Stimulated activated CD8-positive, alpha-beta memory T cell treated with anti-CD3 and anti-CD28 coated beads, Interleukin-7, amount 100 ng/mL, for 1 hour (primary cell): ENCODE measurements at regions not wholly inside any gene's neighbourhood (a gene's known extent, or its start where the extent isn't known, plus 50 kb on each side); places are given as distances from the start of the nearest gene placed in this dataset.
"Not testable (repeated sequence)": the region's sequence is repeated elsewhere in the genome, so short reads cannot be mapped to it uniquely, and the experiment has no call there.

Experiments
- DNase-seq, 2 donors: peaks; one replicate each; pipeline ENCODE4 v3.0.0-alpha.2; 2020; ENCODE audit warnings: low read depth in 2 of 2

DNA sequence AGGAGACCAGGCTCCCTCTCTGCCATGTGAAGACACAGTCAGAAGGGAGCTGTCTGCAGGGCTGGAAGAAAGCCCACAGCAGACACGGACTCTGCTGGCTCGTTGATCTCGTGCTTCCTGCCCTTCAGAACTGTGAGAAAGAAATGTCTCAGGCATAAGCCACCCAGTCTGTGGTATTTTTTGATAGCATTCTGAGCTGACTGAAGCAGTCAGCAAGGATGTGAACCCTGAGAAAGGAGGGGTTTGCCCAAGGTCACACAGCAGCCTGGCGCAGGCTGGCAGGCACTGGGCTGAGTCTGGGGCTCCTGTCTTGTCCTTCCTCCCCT is 255.1 kb upstream of the B3GAT1 start:
- no peak for DNase-seq

DNA sequence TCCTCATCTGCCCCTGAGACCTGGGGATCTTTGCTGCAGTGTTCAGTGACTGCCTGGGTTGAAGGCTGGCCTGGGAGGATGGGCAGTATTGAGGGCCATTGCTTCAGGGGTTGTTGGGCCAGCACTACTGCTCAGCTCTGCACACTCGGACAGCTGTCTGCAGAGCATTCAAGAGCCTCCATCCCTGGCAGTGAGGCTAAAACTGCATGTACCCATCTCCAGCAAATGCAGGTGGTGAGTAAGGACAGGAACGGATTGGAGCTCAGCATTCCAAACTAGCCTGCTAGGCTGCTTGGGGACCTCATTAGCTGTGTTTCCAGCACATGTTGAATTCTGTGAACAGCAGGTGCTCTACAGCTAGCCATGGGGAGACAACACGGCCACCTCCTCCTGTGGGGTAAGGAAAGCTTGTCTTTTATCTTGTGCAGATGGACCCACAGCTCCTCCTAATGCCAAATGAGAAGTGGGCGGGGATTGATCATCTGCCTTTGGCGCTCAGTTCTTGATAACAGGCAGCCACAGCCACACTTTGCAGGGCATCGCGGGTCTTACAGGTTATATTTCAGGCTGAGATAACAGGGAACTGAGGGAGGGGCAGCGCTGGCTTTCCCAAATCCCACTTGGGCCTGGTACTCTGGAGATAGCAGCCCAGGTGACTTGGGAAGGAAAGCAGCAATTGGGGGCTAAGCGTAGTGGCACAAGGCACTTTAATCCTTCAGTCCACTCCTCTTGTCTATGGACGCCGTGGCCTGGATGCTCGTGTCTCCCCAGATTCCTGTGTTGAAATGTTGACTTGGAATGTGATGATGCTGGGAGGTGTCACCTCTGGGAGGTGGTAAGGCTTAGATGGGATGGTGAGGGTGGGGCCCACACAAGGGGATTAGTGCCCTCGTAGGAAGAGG is 254.5 kb upstream of the B3GAT1 start:
- no peak for DNase-seq

DNA sequence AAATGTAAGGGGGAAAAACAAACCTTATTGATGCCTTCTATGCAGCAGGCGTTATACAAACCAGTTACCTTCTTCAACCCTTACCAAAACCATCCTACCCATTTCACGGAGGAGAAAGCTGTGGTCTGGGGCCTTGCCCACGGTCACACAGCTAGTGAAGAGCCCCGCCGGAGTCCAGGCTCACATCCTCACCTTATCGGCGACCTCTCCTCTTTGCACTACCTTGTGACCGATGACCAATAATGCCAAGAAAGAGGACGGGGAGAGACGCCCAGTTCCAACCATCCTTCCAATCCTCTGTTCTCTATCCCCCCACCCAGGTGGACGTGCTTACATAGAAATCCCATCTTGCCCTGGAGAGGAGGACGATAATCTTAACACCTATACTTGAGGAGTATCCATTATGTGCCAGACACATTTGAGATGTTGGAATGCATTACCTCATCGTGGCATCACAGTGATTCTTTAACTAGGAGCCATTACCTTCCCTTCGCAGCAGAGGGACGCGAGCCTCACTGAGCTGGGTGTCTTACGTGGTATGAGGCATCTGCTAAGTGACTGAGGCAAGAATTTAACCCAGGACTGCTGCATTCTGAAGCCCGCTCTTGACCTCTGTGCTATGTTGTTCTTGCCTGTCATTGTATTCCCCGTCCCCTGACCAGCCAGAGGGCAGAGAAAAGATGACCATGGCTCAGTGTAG is 253.7 kb upstream of the B3GAT1 start:
- no peak for DNase-seq

DNA sequence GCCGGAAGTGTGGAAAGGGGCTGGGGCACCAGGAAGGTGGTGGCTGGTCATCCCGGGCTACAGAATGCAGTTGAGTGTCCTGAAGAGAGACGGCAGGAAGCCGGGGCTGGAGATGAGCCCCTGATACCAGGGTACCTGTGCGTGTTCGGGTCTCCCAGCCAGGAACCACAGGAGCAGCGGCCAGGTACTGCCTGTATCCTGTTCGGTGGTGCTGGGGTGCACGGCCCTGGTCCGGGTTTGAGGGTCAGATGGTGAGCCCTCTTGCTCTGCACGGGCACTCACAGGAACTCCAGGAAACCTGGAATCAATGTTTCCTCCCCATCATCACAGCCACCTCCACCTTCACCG is 253.1 kb upstream of the B3GAT1 start:
- DNase-seq = no peak

DNA sequence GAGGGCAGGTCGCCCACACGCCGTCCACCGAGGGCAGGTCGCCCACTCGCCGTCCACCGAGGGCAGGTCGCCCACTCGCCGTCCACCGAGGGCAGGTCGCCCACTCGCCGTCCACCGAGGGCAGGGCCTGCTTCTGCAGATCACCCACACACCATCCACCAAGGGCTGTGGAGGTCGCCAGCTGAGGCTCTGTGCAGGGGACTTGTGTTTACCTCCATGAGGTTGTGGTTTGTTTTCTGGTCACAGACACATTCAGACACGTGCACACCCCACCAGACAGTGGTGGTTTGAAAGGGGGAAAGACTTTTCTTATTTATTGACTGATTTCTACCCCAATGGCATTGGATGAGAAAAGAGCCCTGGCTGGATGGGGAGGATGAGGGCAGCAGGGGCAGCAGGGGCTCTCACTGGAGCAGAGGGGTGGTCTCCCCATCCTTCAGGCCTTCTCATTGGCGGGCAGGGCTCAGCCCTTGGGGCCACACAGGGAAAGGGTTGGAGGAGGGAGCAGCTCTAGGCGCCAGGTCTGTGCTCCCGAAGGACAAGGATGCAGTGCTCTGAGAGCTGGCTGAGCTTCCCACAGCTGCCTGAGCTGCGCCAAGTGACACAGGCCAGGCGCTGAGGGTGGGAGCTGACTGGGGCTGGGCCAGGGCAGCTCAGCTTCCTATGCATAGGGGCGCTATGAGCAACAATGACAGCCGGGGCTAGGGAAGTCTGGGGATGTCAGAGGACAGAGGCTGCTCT is 252.6 kb upstream of the B3GAT1 start:
- no peak for DNase-seq

DNA sequence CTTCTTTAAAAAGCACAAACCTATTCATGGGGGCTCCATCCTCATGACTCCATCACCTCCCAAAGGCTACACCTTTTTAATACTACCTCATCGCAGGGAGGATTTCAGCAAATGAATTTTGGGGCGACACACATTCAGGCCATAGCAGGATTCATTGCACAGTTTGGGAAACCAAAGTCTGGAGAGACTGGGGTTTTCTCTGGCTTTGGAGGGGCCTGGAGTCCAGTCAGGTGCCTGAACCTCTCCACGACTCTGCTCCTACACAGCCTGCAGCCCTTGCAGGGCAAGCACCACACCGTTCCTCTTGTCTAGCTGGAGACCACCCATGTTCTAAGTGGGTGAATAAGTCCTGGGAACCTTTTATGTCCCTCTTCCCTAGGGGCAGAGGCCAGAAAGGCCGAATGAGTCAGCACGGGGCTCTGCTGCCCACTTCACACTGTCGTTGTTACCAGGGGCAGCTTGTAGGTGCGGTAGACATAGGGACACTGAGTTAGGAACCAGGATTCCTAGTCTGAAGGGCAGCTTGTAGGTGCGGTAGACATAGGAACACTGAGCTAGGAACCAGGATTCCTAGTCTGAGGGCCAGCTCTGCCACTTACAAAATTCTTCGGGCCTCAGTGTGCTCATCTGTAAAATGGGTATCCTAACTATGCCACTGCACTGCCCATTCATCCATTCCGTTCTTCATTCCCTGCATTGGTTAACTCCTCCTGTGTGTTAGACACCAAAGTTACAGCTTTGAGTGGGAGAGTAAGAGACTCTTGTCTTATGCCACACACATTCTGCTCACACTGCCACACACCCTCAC is 251.7 kb upstream of the B3GAT1 start:
- DNase-seq = no peak

DNA sequence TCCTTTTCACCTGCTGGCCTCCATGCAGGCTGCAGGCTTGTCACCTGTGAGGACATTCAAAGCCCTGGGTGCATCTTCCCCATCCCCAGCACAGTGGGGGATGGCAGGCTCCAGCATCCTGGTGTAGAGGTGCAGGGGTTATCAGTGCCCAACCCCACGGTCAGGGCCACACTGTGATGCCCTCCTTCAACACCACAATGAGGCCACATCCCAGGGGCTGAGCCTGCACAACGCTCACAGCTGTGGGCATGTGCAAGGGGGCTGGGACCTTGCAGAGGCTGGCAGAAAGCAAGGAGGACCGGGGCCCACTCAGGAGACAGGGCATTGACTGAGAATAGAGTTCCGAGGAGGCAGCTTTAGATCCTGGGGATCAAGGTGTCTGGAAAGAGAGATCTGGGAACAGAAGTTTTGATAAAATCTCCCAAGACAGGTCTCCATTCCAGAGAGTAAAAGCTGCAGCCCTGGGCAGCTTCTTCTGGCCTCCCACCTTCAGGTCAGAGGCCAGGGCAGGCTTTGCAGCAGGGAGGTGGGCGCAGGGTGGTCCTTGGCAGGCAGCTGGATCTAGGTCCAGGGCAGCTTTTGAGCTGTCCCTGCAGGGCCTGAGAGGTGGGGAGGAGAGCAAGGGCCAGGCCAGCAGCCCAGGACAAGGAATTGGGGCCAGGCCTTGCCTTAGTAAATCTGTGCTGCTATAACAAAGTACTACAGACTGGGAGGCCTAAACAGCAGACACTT is 250.8 kb upstream of the B3GAT1 start:
- no peak for DNase-seq

DNA sequence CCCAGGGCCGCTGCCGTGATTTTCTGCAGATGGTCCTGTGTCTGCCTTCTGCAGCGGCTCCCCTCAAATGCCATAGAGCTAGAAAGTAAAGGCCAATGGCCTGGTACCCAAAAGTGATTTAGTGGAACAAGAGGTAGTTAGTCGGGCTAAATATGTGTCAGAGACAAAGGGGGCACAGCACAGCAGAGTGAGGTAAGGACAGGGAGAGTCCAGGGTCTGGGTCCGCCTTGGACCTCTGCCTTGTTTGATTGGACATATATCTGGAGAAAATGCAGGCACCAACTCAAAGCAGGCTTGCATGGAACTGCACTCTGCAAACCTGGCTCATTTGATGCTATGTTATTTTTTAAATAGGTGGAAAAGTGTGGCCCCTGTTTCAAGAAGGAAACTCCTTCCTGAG is 249.6 kb upstream of the B3GAT1 start:
- DNase-seq = no peak

DNA sequence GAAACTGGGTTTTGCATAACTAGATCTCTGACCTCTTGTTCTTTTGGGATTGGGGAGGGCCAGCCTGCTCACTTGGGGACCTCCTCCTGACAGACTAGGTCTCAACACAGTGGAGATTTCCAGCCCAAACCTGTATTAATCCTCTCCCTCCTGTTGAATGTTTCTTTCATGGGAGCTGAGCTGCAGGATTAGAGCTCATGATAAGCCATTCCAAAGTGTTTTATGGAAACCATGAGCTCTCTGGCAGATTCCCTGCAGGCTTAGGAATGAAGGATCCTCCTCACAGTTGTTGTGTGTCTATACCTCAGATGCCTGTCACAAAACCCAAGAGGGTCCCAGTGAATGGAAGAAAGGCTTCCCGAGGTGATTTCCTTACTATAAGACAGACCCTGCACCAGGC is 248.4 kb upstream of the B3GAT1 start:
- DNase-seq = no peak

DNA sequence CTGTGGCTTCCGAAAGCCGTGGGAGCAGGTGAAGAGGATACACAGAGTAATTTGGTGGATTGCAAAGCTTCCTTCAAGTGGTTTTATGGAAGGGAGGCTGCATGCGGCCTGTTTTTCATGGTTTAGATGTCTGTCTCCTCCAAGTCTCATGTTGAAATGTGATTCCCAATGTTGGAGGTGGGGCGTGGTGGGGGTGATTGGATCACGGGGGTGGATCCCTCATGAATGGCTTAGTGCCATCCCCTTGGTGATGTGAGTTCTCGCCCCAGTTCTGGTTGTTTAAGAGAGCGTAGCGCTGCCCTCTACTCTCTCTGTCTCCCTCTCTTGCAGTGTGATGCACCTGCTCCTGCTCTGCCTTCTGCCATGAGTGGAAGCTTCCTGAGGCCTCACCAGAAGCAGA is 247.8 kb upstream of the B3GAT1 start:
- no peak for DNase-seq

DNA sequence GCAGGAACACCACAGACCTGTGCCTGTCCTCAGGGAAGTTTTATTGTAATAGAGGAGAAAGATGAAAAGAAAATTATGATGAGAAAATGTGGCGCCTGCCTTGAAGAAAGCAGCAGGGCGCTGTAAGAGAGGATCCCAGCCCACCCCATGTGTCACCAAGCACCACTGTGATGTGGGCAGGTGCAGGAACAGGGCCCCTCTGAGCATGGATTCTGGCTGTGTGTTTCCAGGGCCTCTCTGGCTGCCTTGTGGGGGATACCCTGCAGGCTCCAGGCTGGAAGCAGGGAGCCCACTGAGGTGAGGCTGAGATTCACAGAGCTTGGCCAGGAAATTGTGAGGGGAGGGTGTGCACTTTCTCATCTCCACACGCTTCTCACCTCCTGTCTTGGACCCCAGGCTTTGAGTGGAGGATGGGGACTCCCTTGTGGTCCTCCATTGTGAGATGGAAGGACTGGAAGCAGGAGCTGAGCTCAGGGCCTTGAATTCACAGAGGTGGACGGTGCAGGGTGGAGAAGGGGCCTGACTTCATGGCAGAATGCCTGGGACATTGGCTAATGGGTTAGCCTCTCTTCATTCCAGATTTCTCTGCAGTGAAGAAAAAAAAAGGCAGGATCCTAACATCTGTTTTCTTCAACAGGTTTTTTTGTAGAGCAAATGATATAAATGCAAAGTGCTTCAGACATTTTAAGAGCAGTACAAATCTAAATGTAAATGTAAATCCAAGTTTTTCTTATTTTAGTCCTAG is 246.6 kb upstream of the B3GAT1 start:
- DNase-seq = no peak

DNA sequence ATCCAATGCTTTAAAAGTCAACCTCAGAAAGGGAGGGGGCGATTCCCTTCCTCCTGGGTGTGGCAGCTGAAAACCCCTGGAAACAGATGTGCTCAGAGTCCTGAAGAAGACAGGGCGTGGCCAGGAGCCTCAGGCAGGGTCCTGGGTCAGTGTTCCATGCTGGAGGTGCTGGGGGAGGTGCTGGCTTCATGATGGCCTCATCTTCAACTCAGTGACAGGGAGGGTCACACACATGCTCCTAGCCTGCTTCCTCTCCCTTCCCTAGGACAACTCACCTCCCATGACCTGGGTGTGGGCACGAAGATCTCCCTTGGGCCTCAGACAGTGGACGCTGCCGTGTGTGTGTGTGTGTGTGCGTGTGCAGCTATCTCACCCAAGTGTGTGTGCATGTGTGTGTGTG is 245.6 kb upstream of the B3GAT1 start:
- no peak for DNase-seq

DNA sequence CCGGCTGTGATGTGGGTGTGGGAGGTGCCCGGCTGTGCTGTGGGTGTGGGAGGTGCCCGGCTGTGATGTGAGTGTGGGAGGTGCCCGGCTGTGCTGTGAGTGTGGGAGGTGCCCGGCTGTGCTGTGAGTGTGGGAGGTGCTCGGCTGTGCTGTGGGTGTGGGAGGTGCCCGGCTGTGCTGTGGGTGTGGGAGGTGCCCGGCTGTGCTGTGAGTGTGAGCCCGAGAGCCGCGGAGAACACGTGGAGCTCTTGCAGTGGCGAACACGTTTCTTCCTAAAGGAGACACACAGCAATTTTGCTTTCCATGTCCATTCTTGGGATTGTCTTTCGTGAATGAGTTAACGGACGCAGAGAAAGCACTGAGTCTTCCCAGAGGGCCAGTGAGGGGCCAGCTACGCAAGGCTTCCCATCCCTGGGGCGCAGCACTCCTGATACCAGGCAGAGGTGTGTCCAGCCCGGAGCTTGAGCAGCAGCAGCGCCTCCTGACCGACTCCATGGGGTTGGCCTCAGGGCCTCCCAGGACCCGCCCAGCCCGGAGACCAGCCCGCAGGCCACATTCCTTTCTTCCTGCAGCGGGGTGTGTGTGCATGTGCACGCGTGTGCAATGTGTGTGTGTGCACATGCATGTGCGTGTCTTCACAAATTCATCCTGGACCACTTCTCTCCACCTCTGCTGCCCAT is 245.0 kb upstream of the B3GAT1 start:
- DNase-seq = no peak

DNA sequence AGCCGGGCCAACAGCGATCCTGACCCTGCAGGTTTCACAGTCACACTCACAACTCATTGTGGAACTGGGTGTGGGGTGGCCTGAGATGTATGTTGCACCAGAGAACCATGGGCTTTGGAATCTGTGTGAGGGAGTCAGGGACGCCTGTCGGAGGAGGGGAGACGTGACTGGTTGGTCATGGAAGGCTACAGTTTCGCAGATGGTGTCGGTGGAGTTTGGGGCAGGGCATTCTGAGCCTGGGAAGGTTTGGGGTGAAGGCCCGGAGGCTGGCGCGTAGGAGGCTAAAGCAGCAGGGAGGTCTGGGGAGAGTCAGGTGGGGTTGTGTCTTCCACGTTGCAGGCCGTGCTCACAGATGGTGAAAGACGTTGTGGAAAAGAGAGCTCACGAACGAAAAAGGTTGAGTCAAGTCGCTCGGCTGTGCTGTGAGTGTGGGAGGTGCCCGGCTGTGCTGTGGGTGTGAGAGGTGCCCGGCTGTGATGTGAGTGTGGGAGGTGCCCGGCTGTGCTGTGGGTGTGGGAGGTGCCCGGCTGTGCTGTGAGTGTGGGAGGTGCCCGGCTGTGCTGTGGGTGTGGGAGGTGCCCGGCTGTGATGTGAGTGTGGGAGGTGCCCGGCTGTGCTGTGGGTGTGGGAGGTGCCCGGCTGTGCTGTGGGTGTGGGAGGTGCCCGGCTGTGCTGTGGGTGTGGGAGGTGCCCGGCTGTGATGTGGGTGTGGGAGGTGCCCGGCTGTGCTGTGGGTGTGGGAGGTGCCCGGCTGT is 244.2 kb upstream of the B3GAT1 start:
- not testable (repeated sequence) for DNase-seq

DNA sequence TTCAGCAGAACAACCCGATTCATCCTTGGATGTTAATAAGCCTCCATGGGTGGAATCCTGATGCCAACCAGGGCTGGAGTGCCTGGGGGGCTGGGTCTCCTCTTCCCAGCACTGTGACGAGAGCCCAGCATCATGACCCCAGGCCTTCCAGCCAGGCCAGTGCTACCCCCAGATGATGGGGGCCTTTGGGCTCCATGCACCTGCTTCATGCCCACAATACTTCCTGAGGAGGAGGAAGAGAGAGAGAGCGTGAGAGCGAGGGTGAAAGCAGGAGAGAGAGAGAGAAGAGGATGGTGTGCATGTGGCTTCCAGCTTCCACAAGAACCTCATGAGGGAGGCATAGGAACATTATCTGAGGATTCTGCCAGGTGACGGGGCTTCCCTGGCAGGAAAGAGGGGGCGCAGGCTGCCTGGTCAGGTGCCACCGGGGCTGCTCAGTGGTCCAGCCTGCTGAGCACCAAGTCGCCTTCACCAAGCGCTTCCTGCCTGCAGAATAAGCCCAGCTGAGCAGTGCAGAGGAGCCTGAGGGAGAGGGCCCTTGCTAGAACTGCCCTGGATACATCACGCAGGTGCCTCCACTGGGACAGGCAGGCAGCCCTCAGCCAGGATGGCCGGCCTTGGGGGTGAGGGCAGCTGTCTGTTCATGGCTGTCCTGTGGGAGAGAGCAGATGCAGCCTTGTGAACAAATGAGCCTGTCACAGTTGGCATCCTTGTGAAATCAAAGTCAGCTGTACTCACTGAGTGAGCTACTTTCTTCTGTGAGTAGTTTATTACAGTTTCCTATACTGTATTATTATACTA is 243.3 kb upstream of the B3GAT1 start:
- DNase-seq = no peak

DNA sequence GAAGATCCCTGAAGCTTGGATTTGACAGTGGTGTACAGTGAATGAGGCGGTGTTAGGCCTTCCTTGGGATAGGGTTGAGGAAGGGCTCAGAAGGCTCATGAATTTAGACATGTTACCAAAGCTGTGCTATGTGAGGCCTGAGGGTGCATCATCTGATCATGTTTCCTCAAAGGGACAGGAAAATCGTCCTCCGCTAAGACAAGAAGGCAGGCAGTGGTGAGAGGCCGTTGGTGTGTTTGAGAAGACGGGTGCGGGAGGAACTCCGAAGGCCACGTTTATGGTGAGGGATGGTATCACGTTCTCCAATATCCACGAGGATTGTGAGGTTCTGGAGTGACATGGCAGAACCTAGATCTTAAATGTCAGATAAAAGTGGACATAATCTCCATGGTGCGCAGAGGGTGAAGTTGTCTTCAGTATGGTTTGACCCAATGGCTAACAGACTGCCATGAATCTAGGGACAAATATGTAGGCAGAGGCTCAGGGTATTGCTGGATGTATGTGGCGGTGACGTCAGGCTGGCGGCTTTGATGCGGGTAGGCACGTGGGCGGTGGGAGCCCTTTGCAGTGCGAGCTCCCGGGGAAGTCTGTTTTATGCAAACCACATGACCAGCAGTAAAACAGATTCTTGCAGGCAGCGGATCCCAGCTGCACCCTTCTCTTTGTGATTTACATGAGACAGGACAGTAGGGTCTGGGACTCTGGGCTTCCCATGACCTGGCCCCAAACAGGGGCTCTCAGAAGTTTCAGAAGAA is 242.3 kb upstream of the B3GAT1 start:
- no peak for DNase-seq

DNA sequence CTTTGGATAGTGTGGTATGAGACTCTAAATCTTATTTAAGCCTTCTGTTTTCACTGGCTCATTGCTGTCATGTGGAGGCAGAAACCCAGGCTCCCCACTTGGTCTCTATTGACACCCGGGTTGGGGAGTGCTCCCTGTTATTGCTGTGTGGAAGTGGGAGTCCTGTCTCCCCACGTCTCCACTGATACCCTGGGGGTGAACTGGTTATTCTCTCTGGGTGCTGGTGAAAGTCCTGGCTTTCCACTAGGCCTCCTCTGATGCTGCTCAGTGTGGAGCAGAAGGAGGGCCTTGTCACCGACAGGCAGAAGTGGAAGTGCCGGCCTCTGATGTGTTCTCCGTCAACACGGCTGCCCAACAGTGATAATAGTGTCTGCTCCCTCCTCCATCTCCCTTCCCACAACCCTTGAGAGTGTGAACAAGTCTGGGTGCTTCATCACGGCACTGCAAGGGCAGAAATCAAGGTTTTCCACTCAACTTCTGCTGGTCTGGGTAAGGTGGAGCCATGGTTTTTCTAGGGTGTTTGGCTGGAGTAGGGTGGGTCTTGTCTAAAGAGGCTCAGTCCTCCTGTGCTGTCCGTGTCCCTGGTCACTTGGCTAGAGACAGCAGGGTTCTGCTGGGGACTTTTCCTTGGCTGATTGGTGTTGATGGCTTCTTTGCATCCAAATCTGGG is 240.7 kb upstream of the B3GAT1 start:
- DNase-seq = no peak
